Stimulated activated naive CD8-positive, alpha-beta T cell treated with anti-CD3 and anti-CD28 coated beads, Interleukin-15, Interleukin-2, amounts not matched to agents 100 ng/mL and 50 ng/mL, for 24 hours (primary cell): ENCODE measurements at regions not wholly inside any gene's neighbourhood (a gene's known extent, or its start where the extent isn't known, plus 50 kb on each side); places are given as distances from the start of the nearest gene placed in this dataset.

Experiments used
- H3K27ac Mint-ChIP-seq: one replicate; pipeline ENCODE4 v1.8.0; 2021; ENCODE audit warnings: mild to moderate bottlenecking, mixed read lengths
- H3K27me3 Mint-ChIP-seq: one replicate; pipeline ENCODE4 v1.8.0; 2021; ENCODE audit warnings: mixed read lengths
- H3K36me3 Mint-ChIP-seq: one replicate; pipeline ENCODE4 v1.8.0; 2021; ENCODE audit warnings: low read depth, mixed read lengths
- H3K4me1 Mint-ChIP-seq: one replicate; pipeline ENCODE4 v1.8.0; 2021; ENCODE audit warnings: low read depth, mixed read lengths
- H3K4me3 Mint-ChIP-seq: one replicate; pipeline ENCODE4 v1.8.0; 2021; ENCODE audit warnings: mild to moderate bottlenecking, mixed read lengths
- H3K9me3 Mint-ChIP-seq: one replicate; pipeline ENCODE4 v1.8.0; 2021; ENCODE audit warnings: mixed read lengths

GRCh38 chr21:16310176-16310575 is 580.4 kb downstream of the USP25 start:
- Mint-ChIP-seq H3K36me3 (no peaks in the 10 kb centered on the region), H3K27me3 (no peaks in the 10 kb centered on the region), H3K4me3 (no peak overlapping the region), H3K27ac (no peak overlapping the region), H3K9me3 (no peaks in the 10 kb centered on the region), H3K4me1 (peaks cover 4% of the 10 kb centered on the region)

- no peaks in the 10 kb centered on the region for H3K36me3 Mint-ChIP-seq
- no peak overlapping the region for H3K4me3 Mint-ChIP-seq
- no peaks in the 10 kb centered on the region for H3K27me3 Mint-ChIP-seq
- H3K4me1 Mint-ChIP-seq = peaks cover 4% of the 10 kb centered on the region
- H3K27ac Mint-ChIP-seq = no peak overlapping the region
- no peaks in the 10 kb centered on the region for H3K9me3 Mint-ChIP-seq
Observed at GRCh38 chr21:16311229-16311628, 581.4 kb downstream of the USP25 start.

GRCh38 chr21:16312321-16312720 is 582.5 kb downstream of the USP25 start:
- H3K9me3 Mint-ChIP-seq = no peaks in the 10 kb centered on the region
- no peaks in the 10 kb centered on the region for H3K27me3 Mint-ChIP-seq
- no peak overlapping the region for H3K27ac Mint-ChIP-seq
- peaks cover 4% of the 10 kb centered on the region for H3K4me1 Mint-ChIP-seq
- no peak overlapping the region for H3K4me3 Mint-ChIP-seq
- no peaks in the 10 kb centered on the region for H3K36me3 Mint-ChIP-seq

- no peaks in the 10 kb centered on the region for H3K36me3 Mint-ChIP-seq
- no peaks in the 10 kb centered on the region for H3K4me1 Mint-ChIP-seq
- H3K27ac Mint-ChIP-seq = no peak overlapping the region
- no peaks in the 10 kb centered on the region for H3K9me3 Mint-ChIP-seq
- H3K4me3 Mint-ChIP-seq = no peak overlapping the region
- H3K27me3 Mint-ChIP-seq = no peaks in the 10 kb centered on the region
Observed at GRCh38 chr21:16315223-16315622, 585.4 kb downstream of the USP25 start.

GRCh38 chr21:16318651-16319300 is 589.0 kb downstream of the USP25 start:
- no peaks in the 10 kb centered on the region for H3K9me3 Mint-ChIP-seq
- no peaks in the 10 kb centered on the region for H3K27me3 Mint-ChIP-seq
- H3K4me3 Mint-ChIP-seq = no peak overlapping the region
- no peaks in the 10 kb centered on the region for H3K36me3 Mint-ChIP-seq
- H3K27ac Mint-ChIP-seq = no peak overlapping the region
- H3K4me1 Mint-ChIP-seq = no peaks in the 10 kb centered on the region

GRCh38 chr21:16320110-16320509 is 590.3 kb downstream of the USP25 start:
- Mint-ChIP-seq H3K27ac (no peak overlapping the region), H3K27me3 (no peaks in the 10 kb centered on the region), H3K36me3 (no peaks in the 10 kb centered on the region), H3K9me3 (no peaks in the 10 kb centered on the region), H3K4me3 (no peak overlapping the region), H3K4me1 (no peaks in the 10 kb centered on the region)

- no peaks in the 10 kb centered on the region for H3K27me3 Mint-ChIP-seq
- no peaks in the 10 kb centered on the region for H3K9me3 Mint-ChIP-seq
- no peak overlapping the region for H3K4me3 Mint-ChIP-seq
- H3K36me3 Mint-ChIP-seq = no peaks in the 10 kb centered on the region
- no peaks in the 10 kb centered on the region for H3K4me1 Mint-ChIP-seq
- no peak overlapping the region for H3K27ac Mint-ChIP-seq
Observed at GRCh38 chr21:16322454-16322853, 592.7 kb downstream of the USP25 start.

- no peak overlapping the region for H3K4me3 Mint-ChIP-seq
Observed at GRCh38 chr21:16323596-16323995, 593.8 kb downstream of the USP25 start.

DNA sequence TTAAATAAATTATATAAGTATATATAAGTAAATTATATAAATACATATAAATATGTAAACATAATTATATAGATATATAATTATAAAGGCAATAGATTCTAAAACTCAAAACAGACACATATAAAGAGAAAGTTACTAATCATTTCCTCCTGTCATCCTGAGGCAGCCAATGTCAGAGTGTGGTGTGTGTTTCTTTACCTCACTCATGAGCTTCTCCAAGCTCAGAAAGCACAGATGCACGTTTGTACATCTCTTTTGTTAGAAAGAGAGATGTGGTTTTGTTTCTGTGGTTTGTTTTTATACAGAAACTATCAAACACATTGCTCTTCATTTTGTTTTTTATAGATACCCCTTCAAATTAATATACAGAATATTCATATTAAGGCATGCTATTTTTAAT is 594.8 kb downstream of the USP25 start:
- H3K27me3 Mint-ChIP-seq = no peaks in the 10 kb centered on the region

More at GRCh38 chr21:16323596-16323995, 593.8 kb downstream of the USP25 start:
- Mint-ChIP-seq H3K36me3 (no peaks in the 10 kb centered on the region), H3K9me3 (no peaks in the 10 kb centered on the region), H3K27ac (no peak overlapping the region), H3K4me1 (no peaks in the 10 kb centered on the region), H3K27me3 (no peaks in the 10 kb centered on the region)

GRCh38 chr21:16330082-16330907 is 600.5 kb downstream of the USP25 start:
- Mint-ChIP-seq H3K4me3 (no peak overlapping the region), H3K27me3 (no peaks in the 10 kb centered on the region), H3K9me3 (no peaks in the 10 kb centered on the region), H3K27ac (no peak overlapping the region), H3K36me3 (no peaks in the 10 kb centered on the region), H3K4me1 (no peaks in the 10 kb centered on the region)

More for the DNA sequence above, 594.8 kb downstream of the USP25 start:
- H3K27ac Mint-ChIP-seq = no peak overlapping the region
- H3K9me3 Mint-ChIP-seq = no peaks in the 10 kb centered on the region
- no peak overlapping the region for H3K4me3 Mint-ChIP-seq
- H3K36me3 Mint-ChIP-seq = no peaks in the 10 kb centered on the region
- no peaks in the 10 kb centered on the region for H3K4me1 Mint-ChIP-seq

- Mint-ChIP-seq H3K9me3 (no peaks in the 10 kb centered on the region), H3K27me3 (no peaks in the 10 kb centered on the region), H3K4me3 (no peak overlapping the region), H3K4me1 (no peaks in the 10 kb centered on the region), H3K27ac (no peak overlapping the region), H3K36me3 (no peaks in the 10 kb centered on the region)
Observed at GRCh38 chr21:16330908-16331268, 601.1 kb downstream of the USP25 start.

DNA sequence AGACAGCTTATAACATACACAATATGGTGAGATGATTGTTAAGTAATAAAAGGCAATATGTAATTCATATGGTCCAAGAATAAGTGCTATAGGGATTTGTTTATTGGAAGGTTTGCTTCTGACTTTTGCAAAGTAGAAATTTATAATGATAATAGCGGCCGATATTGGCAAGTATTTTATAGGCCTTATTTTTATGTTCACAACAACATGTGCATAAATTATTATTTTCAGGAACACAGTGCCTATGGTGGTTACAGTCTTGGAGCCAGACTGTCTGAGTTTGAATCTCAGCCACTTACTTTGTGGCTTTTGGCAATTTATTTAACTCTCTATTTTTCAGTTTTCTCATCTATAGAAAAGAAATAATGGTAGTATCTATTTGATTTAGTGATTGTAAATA is 607.5 kb downstream of the USP25 start:
- Mint-ChIP-seq H3K36me3 (no peaks in the 10 kb centered on the region), H3K4me3 (no peak overlapping the region), H3K4me1 (no peaks in the 10 kb centered on the region), H3K9me3 (no peaks in the 10 kb centered on the region), H3K27ac (no peak overlapping the region), H3K27me3 (no peaks in the 10 kb centered on the region)

DNA sequence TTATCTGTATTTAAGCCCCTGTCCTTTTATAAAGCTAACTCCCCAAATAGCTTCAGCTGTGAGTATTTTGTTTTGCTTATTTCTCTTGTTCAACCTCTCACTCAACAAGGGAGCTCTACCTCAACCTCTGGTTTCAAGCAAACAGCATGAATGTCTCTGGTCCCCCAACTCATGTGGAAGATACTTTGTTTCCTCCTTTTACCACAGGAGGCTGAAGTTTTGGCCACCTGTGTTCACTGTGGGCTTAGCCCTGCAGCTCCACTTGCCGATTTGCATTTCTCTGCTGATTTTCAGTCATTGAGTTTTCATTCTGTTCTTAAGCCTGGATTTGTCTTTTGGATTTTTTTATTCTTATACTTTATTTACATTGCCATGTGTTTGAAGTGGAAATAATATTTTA is 613.1 kb downstream of the USP25 start:
- no peaks in the 10 kb centered on the region for H3K9me3 Mint-ChIP-seq
- H3K27me3 Mint-ChIP-seq = no peaks in the 10 kb centered on the region
- H3K4me3 Mint-ChIP-seq = no peak overlapping the region
- no peaks in the 10 kb centered on the region for H3K36me3 Mint-ChIP-seq
- no peak overlapping the region for H3K27ac Mint-ChIP-seq
- H3K4me1 Mint-ChIP-seq = no peaks in the 10 kb centered on the region

DNA sequence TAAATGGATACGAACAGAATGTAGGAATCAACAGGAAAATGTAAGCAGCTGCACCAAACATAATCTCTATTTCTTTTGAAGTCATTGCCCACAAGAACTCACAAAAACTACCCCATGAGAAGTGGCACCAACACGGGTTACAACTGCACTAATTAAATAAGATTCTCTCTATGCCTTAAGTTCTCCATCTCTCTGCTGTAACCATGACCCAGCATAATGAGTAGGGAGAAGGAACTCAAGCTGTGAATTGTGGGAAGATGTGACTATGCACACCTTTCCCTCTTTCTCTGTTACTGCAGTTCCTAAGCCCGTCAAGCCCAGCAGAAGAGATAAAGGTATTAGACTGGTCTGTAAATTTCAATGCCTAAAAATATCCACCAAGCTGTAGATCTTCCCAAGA is 614.0 kb downstream of the USP25 start:
- H3K4me1 Mint-ChIP-seq = no peaks in the 10 kb centered on the region
- no peaks in the 10 kb centered on the region for H3K9me3 Mint-ChIP-seq
- H3K27me3 Mint-ChIP-seq = no peaks in the 10 kb centered on the region
- H3K27ac Mint-ChIP-seq = no peak overlapping the region
- H3K36me3 Mint-ChIP-seq = no peaks in the 10 kb centered on the region
- H3K4me3 Mint-ChIP-seq = no peak overlapping the region

DNA sequence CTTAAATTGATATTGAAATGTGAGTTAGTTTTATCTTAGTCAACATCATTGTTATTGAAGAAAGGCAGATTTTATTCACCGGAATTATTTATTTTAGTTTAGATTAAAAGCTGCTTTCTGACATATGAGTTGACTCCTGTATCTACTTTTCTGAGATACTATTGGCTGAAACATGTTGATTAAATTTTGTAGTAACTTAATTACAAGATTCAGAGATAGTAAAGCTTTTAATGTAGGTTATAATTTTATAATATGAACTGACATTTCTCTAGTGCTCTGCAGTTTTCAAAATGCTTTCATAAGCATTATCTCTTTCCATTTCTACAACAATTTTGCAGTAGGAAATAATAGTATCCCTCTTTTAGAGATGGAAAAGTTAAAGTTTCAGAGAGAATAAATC is 616.0 kb downstream of the USP25 start:
- no peaks in the 10 kb centered on the region for H3K36me3 Mint-ChIP-seq
- H3K27ac Mint-ChIP-seq = no peak overlapping the region
- H3K4me3 Mint-ChIP-seq = no peak overlapping the region
- no peaks in the 10 kb centered on the region for H3K4me1 Mint-ChIP-seq
- no peaks in the 10 kb centered on the region for H3K9me3 Mint-ChIP-seq
- H3K27me3 Mint-ChIP-seq = no peaks in the 10 kb centered on the region

DNA sequence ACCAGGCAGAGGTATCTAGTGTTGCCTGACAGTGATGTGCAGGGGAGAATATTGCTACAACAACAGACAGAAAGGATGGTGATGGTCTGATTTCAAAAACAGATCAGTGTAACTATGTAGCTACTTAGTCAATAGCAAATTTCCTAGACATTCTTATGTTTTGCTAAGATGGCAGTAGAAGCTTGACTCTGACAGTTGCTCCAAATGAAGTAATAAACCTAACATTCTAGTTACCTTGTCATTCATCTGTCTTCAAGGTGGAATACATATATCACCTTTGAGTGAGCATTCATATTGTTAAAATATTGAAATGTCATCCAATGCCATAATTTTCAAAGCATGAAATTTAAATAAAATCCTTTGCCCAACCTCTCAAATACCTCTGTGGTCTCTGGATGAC is 617.4 kb downstream of the USP25 start:
- no peaks in the 10 kb centered on the region for H3K9me3 Mint-ChIP-seq
- no peak overlapping the region for H3K27ac Mint-ChIP-seq
- no peaks in the 10 kb centered on the region for H3K36me3 Mint-ChIP-seq
- H3K4me3 Mint-ChIP-seq = no peak overlapping the region
- H3K4me1 Mint-ChIP-seq = no peaks in the 10 kb centered on the region
- no peaks in the 10 kb centered on the region for H3K27me3 Mint-ChIP-seq
